ENCODE measurements at regions not wholly inside any gene's neighbourhood (a gene's known extent, or its start where the extent isn't known, plus 50 kb on each side); places are given as distances from the start of the nearest gene placed in this dataset.

- H3K4me3 ChIP-seq (ENCODE audit: low read depth, low read length): no peak overlapping the region
- TF ChIP-seq CTCF (IDR thresholded peaks at IDR 0.05; ENCODE audit: low read depth, low read length): no peak
- no peak for DNase-seq (ENCODE audit: low read depth, low spot score)
- in situ Hi-C loops (cut with HindIII; ENCODE audit: low sequenced_read_pairs): no loop called here
Measured at GRCh38 chr4:35725131-35725530, 519.2 kb downstream of the ARAP2 start.

- DNase-seq (ENCODE audit: low read depth, low spot score): no peak
- in situ Hi-C loops (cut with HindIII; ENCODE audit: low sequenced_read_pairs): no loop called here
- no peak for TF ChIP-seq CTCF (IDR thresholded peaks at IDR 0.05; ENCODE audit: low read depth, low read length)
- H3K4me3 ChIP-seq (ENCODE audit: low read depth, low read length): no peak overlapping the region
Measured at GRCh38 chr4:35730414-35730813, 513.9 kb downstream of the ARAP2 start.

- no peak for DNase-seq (ENCODE audit: low read depth, low spot score)
- no peak for TF ChIP-seq CTCF (IDR thresholded peaks at IDR 0.05; ENCODE audit: low read depth, low read length)
- no peak overlapping the region for H3K4me3 ChIP-seq (ENCODE audit: low read depth, low read length)
- in situ Hi-C loops (cut with HindIII; ENCODE audit: low sequenced_read_pairs): no loop called here
Measured at GRCh38 chr4:35734381-35735098, 509.8 kb downstream of the ARAP2 start.

GRCh38 chr4:35739308-35739707 lies 505.0 kb downstream of the ARAP2 start:
- no peak for DNase-seq (ENCODE audit: low read depth, low spot score)
- H3K4me3 ChIP-seq (ENCODE audit: low read depth, low read length): no peak overlapping the region
- in situ Hi-C loops (cut with HindIII; ENCODE audit: low sequenced_read_pairs): no loop called here
- TF ChIP-seq CTCF (IDR thresholded peaks at IDR 0.05; ENCODE audit: low read depth, low read length): no peak

- no peak for TF ChIP-seq CTCF (IDR thresholded peaks at IDR 0.05; ENCODE audit: low read depth, low read length)
- no peak for DNase-seq (ENCODE audit: low read depth, low spot score)
- in situ Hi-C loops (cut with HindIII; ENCODE audit: low sequenced_read_pairs): no loop called here
- H3K4me3 ChIP-seq (ENCODE audit: low read depth, low read length): no peak overlapping the region
Measured at GRCh38 chr4:35754047-35754446, 490.3 kb downstream of the ARAP2 start.

GRCh38 chr4:35757836-35758235 lies 486.5 kb downstream of the ARAP2 start:
- TF ChIP-seq CTCF (IDR thresholded peaks at IDR 0.05; ENCODE audit: low read depth, low read length): no peak
- no peak overlapping the region for H3K4me3 ChIP-seq (ENCODE audit: low read depth, low read length)
- no peak for DNase-seq (ENCODE audit: low read depth, low spot score)
- in situ Hi-C loops (cut with HindIII; ENCODE audit: low sequenced_read_pairs): no loop called here

All from astrocyte of the spinal cord (primary cell).